ENCODE measurements at regions not wholly inside any gene's neighbourhood (a gene's known extent, or its start where the extent isn't known, plus 50 kb on each side); places are given as distances from the start of the nearest gene placed in this dataset.

GRCh38 chr6:4671587-4672115 lies 104.6 kb upstream of the CDYL start:
- no peak overlapping the region for H2AFZ ChIP-seq (ENCODE audit: low read depth, low read length)
- H3K4me3 ChIP-seq (ENCODE audit: low read length) = no peak overlapping the region
- H3K4me2 ChIP-seq (ENCODE audit: low read length) = no peak overlapping the region
- no peaks in the 10 kb centered on the region for H3K79me2 ChIP-seq (replicated peaks; ENCODE audit: insufficient read depth, low read length)
- H3K27me3 ChIP-seq (ENCODE audit: insufficient read depth, low read depth, low read length) = no peaks in the 10 kb centered on the region
- H3K9me2 ChIP-seq (ENCODE audit: insufficient read depth, low read length) = no peaks in the 10 kb centered on the region
- H3K27ac ChIP-seq (ENCODE audit: low read length) = no peak overlapping the region
- H3K9me3 ChIP-seq (ENCODE audit: low read length) = no peaks in the 10 kb centered on the region
- H3K36me3 ChIP-seq (ENCODE audit: insufficient read depth, low read length) = no peaks in the 10 kb centered on the region
- TF ChIP-seq EP300 (conservative IDR thresholded peaks at IDR 0.05; ENCODE audit: poor library complexity, severe bottlenecking) = no peak
- no peak for TF ChIP-seq POLR2AphosphoS5 (IDR thresholded peaks at IDR 0.05)
- TF ChIP-seq SMC3 (conservative IDR thresholded peaks at IDR 0.05; ENCODE audit: poor library complexity) = no peak
- no peak for TF ChIP-seq EZH2 (IDR thresholded peaks at IDR 0.05; ENCODE audit: borderline replicate concordance, insufficient read depth, low read length, poor library complexity, severe bottlenecking)
- H3K9ac ChIP-seq (ENCODE audit: low read length) = no peak overlapping the region
- no peaks in the 10 kb centered on the region for H3F3A ChIP-seq (ENCODE audit: insufficient read depth, low read length, poor library complexity, severe bottlenecking)
- no peaks in the 10 kb centered on the region for H4K20me1 ChIP-seq (ENCODE audit: insufficient read depth)

- Histone ChIP-seq H4K20me1 (ENCODE audit: insufficient read depth) (no peaks in the 10 kb centered on the region), H3K4me2 (ENCODE audit: low read length) (no peak overlapping the region), H3K27me3 (ENCODE audit: insufficient read depth, low read depth, low read length) (no peaks in the 10 kb centered on the region), H3K36me3 (ENCODE audit: insufficient read depth, low read length) (no peaks in the 10 kb centered on the region), H3K9me2 (ENCODE audit: insufficient read depth, low read length) (no peaks in the 10 kb centered on the region), H2AFZ (ENCODE audit: low read depth, low read length) (no peak overlapping the region), H3K9ac (ENCODE audit: low read length) (no peak overlapping the region), H3F3A (ENCODE audit: insufficient read depth, low read length, poor library complexity, severe bottlenecking) (no peaks in the 10 kb centered on the region), H3K79me2 (replicated peaks; ENCODE audit: insufficient read depth, low read length) (no peaks in the 10 kb centered on the region), H3K27ac (ENCODE audit: low read length) (no peak overlapping the region), H3K4me3 (ENCODE audit: low read length) (no peak overlapping the region), H3K9me3 (ENCODE audit: low read length) (no peaks in the 10 kb centered on the region)
- TF ChIP-seq SMC3 (conservative IDR thresholded peaks at IDR 0.05; ENCODE audit: poor library complexity) (no peak), MXI1 (conservative IDR thresholded peaks at IDR 0.05; ENCODE audit: poor library complexity, severe bottlenecking) (no peak), CTCF (IDR thresholded peaks at IDR 0.05; ENCODE audit: poor library complexity, severe bottlenecking) (no peak), EP300 (conservative IDR thresholded peaks at IDR 0.05; ENCODE audit: poor library complexity, severe bottlenecking) (no peak), REST (IDR thresholded peaks at IDR 0.05; ENCODE audit: borderline replicate concordance) (no peak), TAF1 (IDR thresholded peaks at IDR 0.05; ENCODE audit: low read depth) (no peak)
These were observed 105.3 kb upstream of the CDYL start for GRCh38 chr6:4670824-4671409.
